ENCODE measurements at regions not wholly inside any gene's neighbourhood (a gene's known extent, or its start where the extent isn't known, plus 50 kb on each side); places are given as distances from the start of the nearest gene placed in this dataset.

- Histone ChIP-seq H3K4me1 (ENCODE audit: control insufficient read depth, insufficient read depth, low read length) (no peaks in the 10 kb centered on the region), H3K27me3 (ENCODE audit: control insufficient read depth, insufficient read depth, low read length) (peaks cover 3% of the 10 kb centered on the region), H3K4me3 (ENCODE audit: low read length) (no peak overlapping the region), H3K9me3 (replicated peaks; ENCODE audit: control insufficient read depth, low read depth, low read length) (peaks cover 15% of the 10 kb centered on the region), H3K27ac (ENCODE audit: low read length) (no peak overlapping the region), H3K36me3 (ENCODE audit: control insufficient read depth, insufficient read depth, low read length) (no peaks in the 10 kb centered on the region)
- no peak for DNase-seq
- WGBS (ENCODE audit: insufficient coverage) = 71% methylated on average over 1 of the region's 2 CpGs
These were observed 376.8 kb upstream of the AJAP1 start for GRCh38 chr1:4277598-4277997.

GRCh38 chr1:4284976-4285375 lies 369.4 kb upstream of the AJAP1 start:
- H3K4me3 ChIP-seq (ENCODE audit: low read length) = no peak overlapping the region
- no peak for DNase-seq
- H3K27me3 ChIP-seq (ENCODE audit: control insufficient read depth, insufficient read depth, low read length) = no peaks in the 10 kb centered on the region
- H3K36me3 ChIP-seq (ENCODE audit: control insufficient read depth, insufficient read depth, low read length) = no peaks in the 10 kb centered on the region
- no CpG with 5 or more reads among the region's 3 CpGs for WGBS (ENCODE audit: insufficient coverage)
- H3K4me1 ChIP-seq (ENCODE audit: control insufficient read depth, insufficient read depth, low read length) = no peaks in the 10 kb centered on the region
- no peak overlapping the region for H3K27ac ChIP-seq (ENCODE audit: low read length)
- no peaks in the 10 kb centered on the region for H3K9me3 ChIP-seq (replicated peaks; ENCODE audit: control insufficient read depth, low read depth, low read length)

- Histone ChIP-seq H3K27me3 (ENCODE audit: control insufficient read depth, insufficient read depth, low read length) (no peaks in the 10 kb centered on the region), H3K9me3 (replicated peaks; ENCODE audit: control insufficient read depth, low read depth, low read length) (no peaks in the 10 kb centered on the region)
- 73% methylated on average over 4 of the region's 8 CpGs for WGBS (ENCODE audit: insufficient coverage)
These were observed 361.5 kb upstream of the AJAP1 start for GRCh38 chr1:4292861-4293260.

GRCh38 chr1:4298361-4299083 lies 355.9 kb upstream of the AJAP1 start:
- H3K9me3 ChIP-seq (replicated peaks; ENCODE audit: control insufficient read depth, low read depth, low read length) = no peaks in the 10 kb centered on the region
- no peaks in the 10 kb centered on the region for H3K4me1 ChIP-seq (ENCODE audit: control insufficient read depth, insufficient read depth, low read length)
- no peak overlapping the region for H3K4me3 ChIP-seq (ENCODE audit: low read length)
- 77% methylated on average over 6 of the region's 12 CpGs for WGBS (ENCODE audit: insufficient coverage)
- H3K36me3 ChIP-seq (ENCODE audit: control insufficient read depth, insufficient read depth, low read length) = no peaks in the 10 kb centered on the region
- no peak overlapping the region for H3K27ac ChIP-seq (ENCODE audit: low read length)
- no peaks in the 10 kb centered on the region for H3K27me3 ChIP-seq (ENCODE audit: control insufficient read depth, insufficient read depth, low read length)
- DNase-seq = no peak

More at GRCh38 chr1:4292861-4293260, 361.5 kb upstream of the AJAP1 start:
- DNase-seq = no peak
- Histone ChIP-seq H3K36me3 (ENCODE audit: control insufficient read depth, insufficient read depth, low read length) (no peaks in the 10 kb centered on the region), H3K27ac (ENCODE audit: low read length) (no peak overlapping the region), H3K4me1 (ENCODE audit: control insufficient read depth, insufficient read depth, low read length) (no peaks in the 10 kb centered on the region), H3K4me3 (ENCODE audit: low read length) (no peak overlapping the region)

GRCh38 chr1:4301007-4301406 lies 353.4 kb upstream of the AJAP1 start:
- Histone ChIP-seq H3K36me3 (ENCODE audit: control insufficient read depth, insufficient read depth, low read length) (no peaks in the 10 kb centered on the region), H3K4me1 (ENCODE audit: control insufficient read depth, insufficient read depth, low read length) (no peaks in the 10 kb centered on the region), H3K9me3 (replicated peaks; ENCODE audit: control insufficient read depth, low read depth, low read length) (peaks cover 2% of the 10 kb centered on the region), H3K4me3 (ENCODE audit: low read length) (no peak overlapping the region), H3K27me3 (ENCODE audit: control insufficient read depth, insufficient read depth, low read length) (no peaks in the 10 kb centered on the region), H3K27ac (ENCODE audit: low read length) (no peak overlapping the region)
- 68% methylated on average over 4 of the region's 8 CpGs for WGBS (ENCODE audit: insufficient coverage)
- no peak for DNase-seq

- H3K4me3 ChIP-seq (ENCODE audit: low read length) = no peak overlapping the region
- no peaks in the 10 kb centered on the region for H3K27me3 ChIP-seq (ENCODE audit: control insufficient read depth, insufficient read depth, low read length)
- H3K27ac ChIP-seq (ENCODE audit: low read length) = no peak overlapping the region
- no peaks in the 10 kb centered on the region for H3K4me1 ChIP-seq (ENCODE audit: control insufficient read depth, insufficient read depth, low read length)
- 85% methylated on average over 9 of the region's 9 CpGs for WGBS (ENCODE audit: insufficient coverage)
- DNase-seq = no peak
- peaks cover 2% of the 10 kb centered on the region for H3K9me3 ChIP-seq (replicated peaks; ENCODE audit: control insufficient read depth, low read depth, low read length)
- no peaks in the 10 kb centered on the region for H3K36me3 ChIP-seq (ENCODE audit: control insufficient read depth, insufficient read depth, low read length)
These were observed 351.1 kb upstream of the AJAP1 start for GRCh38 chr1:4303303-4303702.

GRCh38 chr1:4305526-4306301 lies 348.7 kb upstream of the AJAP1 start:
- WGBS (ENCODE audit: insufficient coverage) = 71% methylated on average over 2 of the region's 6 CpGs
- Histone ChIP-seq H3K27ac (ENCODE audit: low read length) (no peak overlapping the region), H3K4me3 (ENCODE audit: low read length) (no peak overlapping the region), H3K27me3 (ENCODE audit: control insufficient read depth, insufficient read depth, low read length) (no peaks in the 10 kb centered on the region), H3K4me1 (ENCODE audit: control insufficient read depth, insufficient read depth, low read length) (no peaks in the 10 kb centered on the region), H3K9me3 (replicated peaks; ENCODE audit: control insufficient read depth, low read depth, low read length) (peaks cover 2% of the 10 kb centered on the region), H3K36me3 (ENCODE audit: control insufficient read depth, insufficient read depth, low read length) (no peaks in the 10 kb centered on the region)
- DNase-seq = no peak

GRCh38 chr1:4306559-4307467 lies 347.6 kb upstream of the AJAP1 start:
- no peaks in the 10 kb centered on the region for H3K4me1 ChIP-seq (ENCODE audit: control insufficient read depth, insufficient read depth, low read length)
- no peaks in the 10 kb centered on the region for H3K36me3 ChIP-seq (ENCODE audit: control insufficient read depth, insufficient read depth, low read length)
- 82% methylated on average over 6 of the region's 8 CpGs for WGBS (ENCODE audit: insufficient coverage)
- H3K27me3 ChIP-seq (ENCODE audit: control insufficient read depth, insufficient read depth, low read length) = no peaks in the 10 kb centered on the region
- peaks cover 2% of the 10 kb centered on the region for H3K9me3 ChIP-seq (replicated peaks; ENCODE audit: control insufficient read depth, low read depth, low read length)
- DNase-seq = no peak
- no peak overlapping the region for H3K4me3 ChIP-seq (ENCODE audit: low read length)
- H3K27ac ChIP-seq (ENCODE audit: low read length) = no peak overlapping the region

GRCh38 chr1:4307468-4307845 lies 347.0 kb upstream of the AJAP1 start:
- Histone ChIP-seq H3K4me3 (ENCODE audit: low read length) (no peak overlapping the region), H3K36me3 (ENCODE audit: control insufficient read depth, insufficient read depth, low read length) (no peaks in the 10 kb centered on the region), H3K27ac (ENCODE audit: low read length) (no peak overlapping the region), H3K9me3 (replicated peaks; ENCODE audit: control insufficient read depth, low read depth, low read length) (peaks cover 2% of the 10 kb centered on the region), H3K27me3 (ENCODE audit: control insufficient read depth, insufficient read depth, low read length) (no peaks in the 10 kb centered on the region), H3K4me1 (ENCODE audit: control insufficient read depth, insufficient read depth, low read length) (no peaks in the 10 kb centered on the region)
- 20% methylated on average over 1 of the region's 2 CpGs for WGBS (ENCODE audit: insufficient coverage)
- DNase-seq = no peak
